H1 (cell line): ENCODE measurements at regions not wholly inside any gene's neighbourhood (a gene's known extent, or its start where the extent isn't known, plus 50 kb on each side); places are given as distances from the start of the nearest gene placed in this dataset.

ENCODE experiments used
- BACH1 ChIP-seq: IDR thresholded peaks from 2 replicates; pipeline ENCODE4 v1.6.1; 2012; ENCODE audit warnings: low read length, improper control_type of control experiment
- CHD1 ChIP-seq: IDR thresholded peaks from 2 replicates; pipeline ENCODE4 v1.6.1; 2012; ENCODE audit warnings: low read depth, low read length, improper control_type of control experiment
- CHD7 ChIP-seq: fragments of 300-600 bp; sonication (generic); IDR thresholded peaks from 2 replicates; pipeline ENCODE4 v1.7.1; 2012; ENCODE audit warnings: low read length, moderate library complexity, mild to moderate bottlenecking, inconsistent platforms; ENCODE audit not compliant: insufficient replicate concordance
- HDAC2 ChIP-seq, 2 experiments: fragments of 300-600 bp in 1 of 2; sonication (generic) in 1 of 2; IDR thresholded peaks; 2 replicates each; pipeline ENCODE4 v1.6.1; 2011 to 2012; ENCODE audit warnings: low read depth in 2 of 2, low read length in 2 of 2, mild to moderate bottlenecking in 2 of 2, moderate library complexity in 2 of 2, borderline replicate concordance in 1 of 2, inconsistent platforms in 1 of 2
- POLR2A ChIP-seq, 2 experiments: IDR thresholded peaks; 1 replicate in 1 of 2; 2 replicates in 1 of 2; pipeline ENCODE4 v1.6.1; 2011; ENCODE audit warnings: low read depth in 2 of 2, low read length in 2 of 2, mild to moderate bottlenecking in 2 of 2; ENCODE audit errors: control extremely low read depth in 1 of 2
- SIN3A ChIP-seq, 2 experiments: IDR thresholded peaks in 1 of 2; conservative IDR thresholded peaks in 1 of 2; 2 replicates each; pipeline ENCODE4 v1.6.1; 2011 to 2012; ENCODE audit warnings: low read length in 2 of 2, improper control_type of control experiment in 1 of 2, low read depth in 1 of 2, mild to moderate bottlenecking in 1 of 2
- SP1 ChIP-seq: IDR thresholded peaks from 2 replicates; pipeline ENCODE4 v1.6.1; 2011; ENCODE audit warnings: low read depth, low read length

- TF ChIP-seq HDAC2 (IDR thresholded peaks at IDR 0.05; ENCODE audit: borderline replicate concordance in 1 of 2, low read depth in 2 of 2, low read length in 2 of 2): no peak
- TF ChIP-seq BACH1: no peak
- no peak for TF ChIP-seq SP1
- no peak for TF ChIP-seq SIN3A (conservative IDR thresholded peaks at IDR 0.05 in 1 of 2, IDR thresholded peaks at IDR 0.05 in 1 of 2; ENCODE audit: low read depth in 1 of 2, low read length in 2 of 2)
- no peak for TF ChIP-seq CHD7
- no peak for TF ChIP-seq POLR2A (IDR thresholded peaks at IDR 0.05; ENCODE audit: control extremely low read depth in 1 of 2, low read depth in 2 of 2, low read length in 2 of 2)
- TF ChIP-seq CHD1: no peak
These were observed 249.2 kb downstream of the MATN1 start (continued) for GRCh38 chr1:30473922-30474817.
